SU-DHL-6 (cell line): ENCODE measurements at regions not wholly inside any gene's neighbourhood (a gene's known extent, or its start where the extent isn't known, plus 50 kb on each side); places are given as distances from the start of the nearest gene placed in this dataset.

Experiments
- CTCF ChIP-seq: fragments of 200-600 bp; sonication (generic); IDR thresholded peaks from one replicate; pipeline ENCODE4 v1.5.1; 2017; ENCODE audit warnings: antibody characterized with exemption, mild to moderate bottlenecking, low read length, moderate library complexity; ENCODE audit not compliant: insufficient read depth, poor library complexity, severe bottlenecking
- EZH2phosphoT487 ChIP-seq: fragments of 200-600 bp; sonication (generic), shearing (Covaris generic); conservative IDR thresholded peaks from 2 replicates; pipeline ENCODE4 v1.6.1; 2018; ENCODE audit warnings: mild to moderate bottlenecking, antibody characterized with exemption, low read length, moderate library complexity, mixed read lengths

- TF ChIP-seq CTCF (no peak), EZH2phosphoT487 (no peak)
Measured at GRCh38 chr6:137815692-137816091, 51.4 kb upstream of the TNFAIP3 start.
